GM23338 (cell line): ENCODE measurements at regions not wholly inside any gene's neighbourhood (a gene's known extent, or its start where the extent isn't known, plus 50 kb on each side); places are given as distances from the start of the nearest gene placed in this dataset.

Experiments
- ATAC-seq: fragments of 200-7000 bp; cut with Tn5 transposase; 3 replicates; pipeline ENCODE4 v1.9.1; 2020
- DNase-seq: peaks from one replicate; pipeline ENCODE4 v3.0.0-alpha.2; 2015; ENCODE audit warnings: low spot score
- H2AFZ ChIP-seq: fragments of 200-600 bp; sonication (generic); 2 replicates; pipeline ENCODE4 v1.8.0; 2016; ENCODE audit warnings: antibody characterized with exemption, mild to moderate bottlenecking, moderate library complexity
- H3F3A ChIP-seq: fragments of 200-600 bp; sonication (generic); replicated peaks from 2 replicates; pipeline ENCODE4 v1.8.0; 2017; ENCODE audit warnings: antibody characterized with exemption, mixed run types, low read depth
- H3K27ac ChIP-seq: fragments of 200-600 bp; sonication (generic); 2 replicates; pipeline ENCODE4 v1.6.1; 2016; ENCODE audit warnings: low read depth
- H3K27me3 ChIP-seq: fragments of 200-600 bp; sonication (generic); 2 replicates; pipeline ENCODE4 v1.8.0; 2016; ENCODE audit warnings: mild to moderate bottlenecking, mixed run types, moderate library complexity; ENCODE audit not compliant: insufficient read depth
- H3K36me3 ChIP-seq: fragments of 200-600 bp; sonication (generic); 2 replicates; pipeline ENCODE4 v1.8.0; 2016; ENCODE audit warnings: mild to moderate bottlenecking; ENCODE audit not compliant: insufficient read depth
- H3K4me1 ChIP-seq: fragments of 200-600 bp; sonication (generic); 2 replicates; pipeline ENCODE4 v1.8.0; 2016; ENCODE audit warnings: mild to moderate bottlenecking, moderate library complexity; ENCODE audit not compliant: insufficient read depth
- H3K4me2 ChIP-seq: fragments of 200-600 bp; sonication (generic); 2 replicates; pipeline ENCODE4 v1.7.1; 2017; ENCODE audit warnings: mixed run types
- H3K4me3 ChIP-seq: fragments of 200-600 bp; sonication (generic); 2 replicates; pipeline ENCODE4 v1.6.1; 2016; ENCODE audit warnings: mixed run types
- H3K79me2 ChIP-seq: fragments of 200-600 bp; sonication (generic); replicated peaks from 2 replicates; pipeline ENCODE4 v1.8.0; 2017; ENCODE audit warnings: mild to moderate bottlenecking; ENCODE audit not compliant: insufficient read depth
- H3K9me2 ChIP-seq: fragments of 200-600 bp; sonication (generic); 2 replicates; pipeline ENCODE4 v1.8.0; 2017; ENCODE audit not compliant: insufficient read depth
- H4K20me1 ChIP-seq: fragments of 200-600 bp; sonication (generic); replicated peaks from 2 replicates; pipeline ENCODE4 v1.8.0; 2017; ENCODE audit warnings: mild to moderate bottlenecking; ENCODE audit not compliant: insufficient read depth
- H3K27ac Mint-ChIP-seq: 2 replicates; pipeline ENCODE4 v1.8.0; 2020; ENCODE audit warnings: inconsistent platforms, mild to moderate bottlenecking, moderate library complexity, mixed read lengths
- H3K27me3 Mint-ChIP-seq: 3 replicates; pipeline ENCODE4 v1.8.0; 2022; ENCODE audit warnings: low read depth, mild to moderate bottlenecking, moderate library complexity, mixed read lengths, inconsistent platforms; ENCODE audit not compliant: insufficient read depth, poor library complexity
- H3K36me3 Mint-ChIP-seq: 3 replicates; pipeline ENCODE4 v1.8.0; 2021; ENCODE audit warnings: low read depth, mild to moderate bottlenecking, inconsistent platforms, moderate library complexity, mixed read lengths
- H3K4me1 Mint-ChIP-seq: 3 replicates; pipeline ENCODE4 v1.8.0; 2020; ENCODE audit warnings: mild to moderate bottlenecking, inconsistent platforms, mixed read lengths
- H3K4me3 Mint-ChIP-seq: 3 replicates; pipeline ENCODE4 v1.8.0; 2021; ENCODE audit warnings: moderate library complexity, mild to moderate bottlenecking, inconsistent platforms, mixed read lengths
- H3K9me3 Mint-ChIP-seq: 3 replicates; pipeline ENCODE4 v1.8.0; 2020; ENCODE audit warnings: moderate library complexity, mild to moderate bottlenecking, inconsistent platforms, mixed read lengths
- CREB1 ChIP-seq: fragments of 250-450 bp; sonication (Bioruptor Pico); IDR thresholded peaks from 2 replicates; pipeline ENCODE4 v1.5.0; 2020; ENCODE audit warnings: low read depth, mild to moderate bottlenecking, moderate library complexity
- CTCF ChIP-seq, 2 experiments: fragments of 200-600 bp in 1 of 2; sonication (generic) in 1 of 2; conservative IDR thresholded peaks; 2 replicates each; pipeline versions ENCODE4 v1.5.1 to v1.6.1; 2016 to 2017; ENCODE audit warnings: antibody characterized with exemption in 2 of 2, low read depth in 2 of 2, mild to moderate bottlenecking in 2 of 2, moderate library complexity in 1 of 2
- ETS1 ChIP-seq: IDR thresholded peaks from 2 replicates; pipeline ENCODE4 v1.6.1; 2016; ENCODE audit warnings: antibody characterized with exemption
- EZH2 ChIP-seq: fragments of 200-600 bp; sonication (generic); IDR thresholded peaks from one replicate; pipeline ENCODE4 v1.8.0; 2017; ENCODE audit warnings: antibody characterized with exemption, mild to moderate bottlenecking, low read depth; ENCODE audit not compliant: unreplicated experiment
- EZH2phosphoT487 ChIP-seq: fragments of 200-600 bp; sonication (generic); IDR thresholded peaks from one replicate; pipeline ENCODE4 v1.8.1; 2018; ENCODE audit warnings: antibody characterized with exemption; ENCODE audit not compliant: unreplicated experiment
- JUNB ChIP-seq: IDR thresholded peaks from one replicate; pipeline ENCODE4 v1.6.1; 2016; ENCODE audit warnings: antibody characterized with exemption; ENCODE audit not compliant: unreplicated experiment
- NANOG ChIP-seq: IDR thresholded peaks from 2 replicates; pipeline ENCODE4 v1.6.1; 2016; ENCODE audit warnings: antibody characterized with exemption, borderline replicate concordance
- POLR2AphosphoS5 ChIP-seq: IDR thresholded peaks from 2 replicates; pipeline ENCODE4 v1.6.1; 2016; ENCODE audit warnings: antibody characterized with exemption, low read depth
- ZNF114 ChIP-seq: fragments of 250-450 bp; sonication (Bioruptor Pico); IDR thresholded peaks from 2 replicates; pipeline ENCODE4 v1.5.0; 2020; ENCODE audit warnings: mild to moderate bottlenecking, moderate library complexity
- ZNF331 ChIP-seq: fragments of 250-450 bp; sonication (Bioruptor Pico); IDR thresholded peaks from 2 replicates; pipeline ENCODE4 v1.5.0; 2020; ENCODE audit warnings: low read depth, mild to moderate bottlenecking, moderate library complexity
- ZNF462 ChIP-seq: fragments of 250-450 bp; sonication (Bioruptor Pico); IDR thresholded peaks from 2 replicates; pipeline ENCODE4 v1.5.0; 2020; ENCODE audit warnings: mild to moderate bottlenecking, moderate library complexity

- no peak for TF ChIP-seq ETS1
- no peak for TF ChIP-seq ZNF114 (CRISPR knock-in tag)
- no peak for TF ChIP-seq ZNF331 (CRISPR knock-in tag)
- no peak for TF ChIP-seq JUNB
- no peak for TF ChIP-seq POLR2AphosphoS5
These were observed 168.2 kb upstream of the FOXQ1 start (continued) for GRCh38 chr6:1143655-1144054.

- H2AFZ ChIP-seq: no peak overlapping the region
- H3K27me3 ChIP-seq: no peaks in the 10 kb centered on the region
- H3K27ac Mint-ChIP-seq: no peak overlapping the region
- H3K36me3 Mint-ChIP-seq: no peaks in the 10 kb centered on the region
- no peak overlapping the region for H3K4me2 ChIP-seq
- H4K20me1 ChIP-seq: no peaks in the 10 kb centered on the region
- H3F3A ChIP-seq: no peaks in the 10 kb centered on the region
- H3K27ac ChIP-seq: no peak overlapping the region
- no peaks in the 10 kb centered on the region for H3K27me3 Mint-ChIP-seq
- peaks cover 5% of the 10 kb centered on the region; the same call in 2 of the 3 replicates for H3K9me3 Mint-ChIP-seq
- H3K4me1 Mint-ChIP-seq: no peaks in the 10 kb centered on the region
- H3K4me1 ChIP-seq: no peaks in the 10 kb centered on the region
- H3K4me3 ChIP-seq: no peak overlapping the region
- no peaks in the 10 kb centered on the region for H3K9me2 ChIP-seq
- H3K4me3 Mint-ChIP-seq: no peak overlapping the region
- ATAC-seq (no peak), DNase-seq (no peak)
- H3K79me2 ChIP-seq: no peaks in the 10 kb centered on the region
- no peaks in the 10 kb centered on the region for H3K36me3 ChIP-seq
- TF ChIP-seq NANOG: no peak
- no peak for TF ChIP-seq ZNF462 (CRISPR knock-in tag)
- no peak for TF ChIP-seq ETS1
- no peak for TF ChIP-seq CTCF (conservative IDR thresholded peaks at IDR 0.05; ENCODE audit: low read depth in 2 of 2)
- no peak for TF ChIP-seq CREB1
- no peak for TF ChIP-seq EZH2phosphoT487
- no peak for TF ChIP-seq EZH2
These were observed 172.6 kb upstream of the FOXQ1 start for GRCh38 chr6:1139155-1139890.
